Right lobe of liver (tissue), 4 donors: ENCODE measurements at regions not wholly inside any gene's neighbourhood (a gene's known extent, or its start where the extent isn't known, plus 50 kb on each side); places are given as distances from the start of the nearest gene placed in this dataset.

Experiments used
- CTCF ChIP-seq, 4 donors: fragments of 200-600 bp in 3 of 4; fragments of 450-650 bp in 1 of 4; IDR thresholded peaks; one replicate each; pipeline versions ENCODE4 v1.5.1 to v1.8.0; 2016 to 2022; ENCODE audit warnings: antibody characterized with exemption in 4 of 4, mild to moderate bottlenecking in 2 of 4
- POLR2A ChIP-seq: fragments of 450-650 bp; IDR thresholded peaks from one replicate; pipeline ENCODE4 v1.6.1; 2017; ENCODE audit warnings: antibody characterized with exemption, mild to moderate bottlenecking
- donor health status: DM: no; HTN: no; CAD: no.
- donor health status: DM: no; HTN: no; CAD: no.
- donor health status: DM: no; HTN: yes; CAD: no.

DNA sequence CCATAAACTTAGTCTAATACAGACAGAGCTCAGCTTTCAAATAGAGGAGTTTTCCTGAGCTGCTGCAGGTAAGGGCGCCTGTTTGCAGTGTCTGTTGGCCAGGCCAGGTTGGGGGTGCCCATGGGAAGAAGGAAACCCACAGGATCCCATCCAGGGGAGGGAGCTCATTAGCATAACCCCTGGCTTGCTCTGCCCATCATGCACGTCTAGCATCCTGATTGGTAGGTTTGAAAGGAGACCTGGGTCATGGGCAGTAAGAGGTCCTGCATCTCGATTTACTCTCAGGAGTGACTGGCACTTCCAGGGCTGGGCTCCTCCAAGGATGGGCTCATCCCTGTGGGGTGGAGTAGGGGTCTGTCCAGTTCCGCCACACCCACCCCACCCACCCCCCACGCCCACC lies 103.7 kb upstream of the CLDN14 start:
- TF ChIP-seq CTCF (IDR thresholded peaks at IDR 0.05) (no peak), POLR2A (no peak)
